Progenitor cell of endocrine pancreas (in vitro differentiated cells): ENCODE measurements at regions not wholly inside any gene's neighbourhood (a gene's known extent, or its start where the extent isn't known, plus 50 kb on each side); places are given as distances from the start of the nearest gene placed in this dataset.

Experiments used
- DNase-seq: peaks from one replicate; pipeline ENCODE4 v3.0.0; 2021; ENCODE audit warnings: low spot score; ENCODE audit not compliant: unreplicated experiment
- H3K27ac Mint-ChIP-seq: 2 replicates; pipeline ENCODE4 v1.8.0; 2021; ENCODE audit warnings: mild to moderate bottlenecking, moderate library complexity, mixed read lengths
- H3K27me3 Mint-ChIP-seq: 2 replicates; pipeline ENCODE4 v1.8.0; 2021; ENCODE audit warnings: mixed read lengths
- H3K36me3 Mint-ChIP-seq: 2 replicates; pipeline ENCODE4 v1.8.0; 2022; ENCODE audit warnings: mixed read lengths; ENCODE audit not compliant: insufficient read depth
- H3K4me1 Mint-ChIP-seq: 2 replicates; pipeline ENCODE4 v1.8.0; 2021; ENCODE audit warnings: low read depth, mixed read lengths
- H3K4me3 Mint-ChIP-seq: 2 replicates; pipeline ENCODE4 v1.8.0; 2021; ENCODE audit warnings: low read depth, mild to moderate bottlenecking, moderate library complexity, mixed read lengths
- H3K9me3 Mint-ChIP-seq: 2 replicates; pipeline ENCODE4 v1.8.0; 2021; ENCODE audit warnings: low read depth, mixed read lengths
- TF ChIP-seq, protein P1 (sequence below): fragments of 200-600 bp; sonication (generic); IDR thresholded peaks from one replicate; pipeline ENCODE4 v1.5.0; 2021; ENCODE audit warnings: antibody characterized with exemption, mild to moderate bottlenecking; ENCODE audit not compliant: unreplicated experiment

DNA sequence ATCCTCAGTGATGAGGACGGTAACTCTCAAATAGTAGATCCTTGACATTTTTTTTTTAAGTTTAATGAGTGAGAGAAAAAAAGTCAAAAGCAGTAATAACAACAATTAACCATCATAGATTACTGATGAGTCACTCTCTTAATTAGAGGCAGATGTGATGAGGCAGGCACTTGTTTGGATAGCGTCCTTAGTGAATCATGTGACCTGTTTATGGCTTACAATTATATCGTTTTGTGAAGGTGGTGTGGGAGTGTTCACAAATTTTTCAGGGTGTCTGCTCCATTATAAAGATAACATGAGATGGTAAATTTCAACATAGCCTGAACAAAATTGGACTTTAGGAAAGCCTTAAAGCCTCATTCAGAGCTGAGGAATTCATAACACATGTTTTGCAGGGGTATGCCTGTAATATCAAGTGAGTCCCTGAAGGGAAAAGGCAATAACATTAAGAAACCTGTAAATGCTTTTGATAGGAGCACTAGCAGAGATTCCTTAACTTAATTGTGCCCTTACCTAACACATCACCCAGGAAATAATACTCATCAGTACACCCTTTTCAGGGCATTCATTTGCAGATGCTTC, 51.9 kb upstream of the XIAP start:
- peaks cover 10% of the 10 kb centered on the region for H3K9me3 Mint-ChIP-seq
- no peak for DNase-seq
- no peak overlapping the region for H3K4me3 Mint-ChIP-seq
- TF ChIP-seq, protein P1, sequence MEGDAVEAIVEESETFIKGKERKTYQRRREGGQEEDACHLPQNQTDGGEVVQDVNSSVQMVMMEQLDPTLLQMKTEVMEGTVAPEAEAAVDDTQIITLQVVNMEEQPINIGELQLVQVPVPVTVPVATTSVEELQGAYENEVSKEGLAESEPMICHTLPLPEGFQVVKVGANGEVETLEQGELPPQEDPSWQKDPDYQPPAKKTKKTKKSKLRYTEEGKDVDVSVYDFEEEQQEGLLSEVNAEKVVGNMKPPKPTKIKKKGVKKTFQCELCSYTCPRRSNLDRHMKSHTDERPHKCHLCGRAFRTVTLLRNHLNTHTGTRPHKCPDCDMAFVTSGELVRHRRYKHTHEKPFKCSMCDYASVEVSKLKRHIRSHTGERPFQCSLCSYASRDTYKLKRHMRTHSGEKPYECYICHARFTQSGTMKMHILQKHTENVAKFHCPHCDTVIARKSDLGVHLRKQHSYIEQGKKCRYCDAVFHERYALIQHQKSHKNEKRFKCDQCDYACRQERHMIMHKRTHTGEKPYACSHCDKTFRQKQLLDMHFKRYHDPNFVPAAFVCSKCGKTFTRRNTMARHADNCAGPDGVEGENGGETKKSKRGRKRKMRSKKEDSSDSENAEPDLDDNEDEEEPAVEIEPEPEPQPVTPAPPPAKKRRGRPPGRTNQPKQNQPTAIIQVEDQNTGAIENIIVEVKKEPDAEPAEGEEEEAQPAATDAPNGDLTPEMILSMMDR = no peak
- H3K27ac Mint-ChIP-seq = no peak overlapping the region
- no peaks in the 10 kb centered on the region for H3K27me3 Mint-ChIP-seq
- peaks cover 5% of the 10 kb centered on the region for H3K4me1 Mint-ChIP-seq
- peaks cover 3% of the 10 kb centered on the region for H3K36me3 Mint-ChIP-seq

- Mint-ChIP-seq H3K4me3 (no peak overlapping the region), H3K9me3 (peaks cover 10% of the 10 kb centered on the region), H3K36me3 (peaks cover 3% of the 10 kb centered on the region), H3K27me3 (no peaks in the 10 kb centered on the region), H3K4me1 (no peaks in the 10 kb centered on the region), H3K27ac (no peak overlapping the region)
- TF ChIP-seq, protein P1 = no peak
- DNase-seq = no peak
Measured at GRCh38 chrX:123809854-123810375, 49.9 kb upstream of the XIAP start.
